ENCODE measurements at regions not wholly inside any gene's neighbourhood (a gene's known extent, or its start where the extent isn't known, plus 50 kb on each side); places are given as distances from the start of the nearest gene placed in this dataset.

DNA sequence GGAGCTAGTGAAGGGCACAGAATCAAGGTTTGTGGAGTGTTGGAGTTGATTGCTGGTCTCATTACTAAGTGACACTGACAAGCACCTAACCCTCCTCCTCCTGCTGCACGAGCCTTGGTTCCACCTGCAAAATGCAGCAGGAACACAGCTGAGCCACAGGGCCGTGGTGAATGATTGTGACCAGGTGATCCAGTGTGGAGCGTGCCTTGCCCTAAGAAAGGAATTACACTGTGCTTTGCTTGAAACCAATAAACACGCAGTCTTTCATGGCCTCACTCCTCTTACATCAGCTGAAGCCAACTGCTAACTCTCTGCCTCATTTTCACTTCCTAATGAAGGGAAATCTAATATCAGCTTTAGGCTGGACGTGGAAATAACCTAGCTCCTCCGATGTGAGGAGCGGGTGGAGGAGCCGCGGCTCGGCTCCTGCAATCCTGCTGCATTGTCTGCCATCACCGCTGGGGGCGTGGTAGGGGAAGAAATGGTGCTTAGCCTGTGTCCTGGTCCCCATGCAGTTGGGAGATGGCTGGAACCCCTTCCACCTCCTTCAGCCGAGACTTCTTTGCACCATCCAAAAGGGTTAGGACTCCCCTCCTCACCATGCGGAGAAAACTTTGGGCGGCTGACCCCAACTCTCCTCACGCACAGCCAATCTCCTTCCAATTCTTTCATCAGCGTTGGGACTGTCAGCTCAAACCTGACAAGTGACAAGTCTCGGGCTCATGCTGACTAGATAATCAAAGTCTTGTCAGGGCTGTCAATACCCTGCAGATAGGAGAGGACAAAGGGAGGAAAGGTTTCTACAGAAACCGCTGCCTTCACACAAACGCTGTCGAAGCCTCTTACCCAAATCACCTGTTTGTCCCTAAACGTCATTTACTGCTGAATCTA, 427.9 kb downstream of the ZNF536 start:
- no peak overlapping the region for H3K4me3 ChIP-seq
- no peaks in the 10 kb centered on the region for H3K9me3 ChIP-seq
- DNase-seq (ENCODE audit: low spot score in 2 of 2): peak in 1 of 2 donors; percentile 47
- TF ChIP-seq, protein P1, sequence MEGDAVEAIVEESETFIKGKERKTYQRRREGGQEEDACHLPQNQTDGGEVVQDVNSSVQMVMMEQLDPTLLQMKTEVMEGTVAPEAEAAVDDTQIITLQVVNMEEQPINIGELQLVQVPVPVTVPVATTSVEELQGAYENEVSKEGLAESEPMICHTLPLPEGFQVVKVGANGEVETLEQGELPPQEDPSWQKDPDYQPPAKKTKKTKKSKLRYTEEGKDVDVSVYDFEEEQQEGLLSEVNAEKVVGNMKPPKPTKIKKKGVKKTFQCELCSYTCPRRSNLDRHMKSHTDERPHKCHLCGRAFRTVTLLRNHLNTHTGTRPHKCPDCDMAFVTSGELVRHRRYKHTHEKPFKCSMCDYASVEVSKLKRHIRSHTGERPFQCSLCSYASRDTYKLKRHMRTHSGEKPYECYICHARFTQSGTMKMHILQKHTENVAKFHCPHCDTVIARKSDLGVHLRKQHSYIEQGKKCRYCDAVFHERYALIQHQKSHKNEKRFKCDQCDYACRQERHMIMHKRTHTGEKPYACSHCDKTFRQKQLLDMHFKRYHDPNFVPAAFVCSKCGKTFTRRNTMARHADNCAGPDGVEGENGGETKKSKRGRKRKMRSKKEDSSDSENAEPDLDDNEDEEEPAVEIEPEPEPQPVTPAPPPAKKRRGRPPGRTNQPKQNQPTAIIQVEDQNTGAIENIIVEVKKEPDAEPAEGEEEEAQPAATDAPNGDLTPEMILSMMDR (IDR thresholded peaks at IDR 0.05): peak; percentile 43 to 61 (median 49)
- TF ChIP-seq POLR2A (IDR thresholded peaks at IDR 0.05) (no peak), EP300 (IDR thresholded peaks at IDR 0.05) (no peak)
- no peak overlapping the region for H3K27ac ChIP-seq
- no peaks in the 10 kb centered on the region for H3K36me3 ChIP-seq
- WGBS, 2 donors: 43 to 50% methylated on average over 22 of the region's 22 CpGs
- H3K4me1 ChIP-seq: peaks cover 0 to 14% (median 0%) of the 10 kb centered on the region in 4 donors
- H3K27me3 ChIP-seq: no peaks in the 10 kb centered on the region

DNA sequence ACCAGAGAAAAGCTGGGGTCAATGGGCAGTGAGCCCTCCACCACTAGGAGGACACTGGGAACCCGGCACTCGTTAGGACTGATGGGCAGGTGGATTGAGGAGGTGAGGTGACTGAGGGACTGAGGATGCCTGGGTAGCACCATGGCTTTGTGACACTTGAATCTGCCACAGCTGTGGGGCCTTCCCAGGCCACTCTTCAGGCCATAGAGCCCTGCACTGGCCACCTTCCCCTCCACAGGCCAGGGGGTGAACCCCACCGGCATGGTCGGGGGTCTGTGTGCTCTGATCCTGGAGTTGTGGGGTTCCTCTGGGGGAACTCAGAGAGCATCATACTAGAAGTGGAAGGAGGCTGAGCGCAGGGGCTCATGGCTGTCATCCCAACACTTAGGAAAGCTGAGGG, 423.5 kb downstream of the ZNF536 start:
- Histone ChIP-seq H3K36me3 (no peaks in the 10 kb centered on the region), H3K27ac (no peak overlapping the region), H3K4me3 (no peak overlapping the region), H3K9me3 (no peaks in the 10 kb centered on the region), H3K27me3 (no peaks in the 10 kb centered on the region), H3K4me1 (peaks cover 0 to 5% (median 0%) of the 10 kb centered on the region in 4 donors)
- TF ChIP-seq, protein P1 (IDR thresholded peaks at IDR 0.05): no peak
- TF ChIP-seq POLR2A (IDR thresholded peaks at IDR 0.05): no peak
- no peak for TF ChIP-seq EP300 (IDR thresholded peaks at IDR 0.05)
- DNase-seq (ENCODE audit: low spot score in 2 of 2): no peak
- WGBS, 2 donors: 90 to 93% methylated on average over 5 of the region's 5 CpGs

DNA sequence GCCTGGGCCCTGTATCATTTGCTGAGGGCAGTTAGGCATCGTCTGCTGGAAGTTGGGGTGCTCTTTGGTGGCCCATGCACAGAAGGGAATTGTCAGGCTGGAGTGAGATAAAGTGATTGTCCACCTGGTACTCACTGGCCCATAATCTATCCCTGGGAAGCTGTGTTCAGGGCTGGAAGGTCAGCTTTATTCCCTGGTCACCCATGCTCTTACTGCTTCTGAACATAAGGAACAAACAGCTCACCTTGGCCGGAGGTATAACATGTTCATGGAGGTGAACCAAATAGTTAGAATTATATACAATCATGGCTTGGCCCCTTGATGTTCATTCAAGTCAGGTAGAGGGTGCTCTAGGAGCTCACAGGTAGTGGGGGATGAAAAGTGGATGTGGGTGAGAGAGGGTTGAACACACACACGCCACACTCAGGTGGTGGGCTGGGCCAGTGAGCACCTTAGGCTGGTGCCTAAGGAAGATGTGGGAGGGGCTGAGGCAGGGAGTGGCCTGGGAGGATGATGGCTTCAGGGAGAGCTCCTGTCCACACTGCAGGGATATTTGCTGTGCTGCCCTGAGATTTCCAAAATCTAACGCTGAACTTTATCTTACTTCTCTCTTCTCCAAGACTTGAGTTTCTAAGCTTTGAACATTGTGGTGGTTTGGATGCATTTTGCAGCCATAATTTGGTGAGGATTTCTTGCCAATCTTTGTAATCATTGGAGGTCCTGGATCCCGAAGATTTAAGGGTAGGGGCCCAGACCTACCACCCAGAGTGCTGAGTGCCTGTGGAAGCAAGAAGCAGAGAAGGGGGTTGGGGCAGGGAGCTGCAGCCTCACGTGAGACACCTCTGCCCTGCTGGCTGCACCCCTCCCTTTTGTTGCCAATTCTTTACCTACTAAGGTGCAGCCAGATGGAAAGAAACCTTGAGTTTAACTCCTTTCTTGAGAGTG, 420.6 kb downstream of the ZNF536 start:
- WGBS, 2 donors: 89 to 90% methylated on average over 6 of the region's 6 CpGs
- Histone ChIP-seq H3K4me3 (no peak overlapping the region), H3K36me3 (no peaks in the 10 kb centered on the region), H3K9me3 (no peaks in the 10 kb centered on the region), H3K4me1 (no peaks in the 10 kb centered on the region), H3K27me3 (no peaks in the 10 kb centered on the region), H3K27ac (no peak overlapping the region)
- TF ChIP-seq EP300 (IDR thresholded peaks at IDR 0.05): no peak
- no peak for TF ChIP-seq POLR2A (IDR thresholded peaks at IDR 0.05)
- TF ChIP-seq, protein P1 (IDR thresholded peaks at IDR 0.05): no peak
- peak in 1 of 2 donors; percentile 2 for DNase-seq (ENCODE audit: low spot score in 2 of 2)

DNA sequence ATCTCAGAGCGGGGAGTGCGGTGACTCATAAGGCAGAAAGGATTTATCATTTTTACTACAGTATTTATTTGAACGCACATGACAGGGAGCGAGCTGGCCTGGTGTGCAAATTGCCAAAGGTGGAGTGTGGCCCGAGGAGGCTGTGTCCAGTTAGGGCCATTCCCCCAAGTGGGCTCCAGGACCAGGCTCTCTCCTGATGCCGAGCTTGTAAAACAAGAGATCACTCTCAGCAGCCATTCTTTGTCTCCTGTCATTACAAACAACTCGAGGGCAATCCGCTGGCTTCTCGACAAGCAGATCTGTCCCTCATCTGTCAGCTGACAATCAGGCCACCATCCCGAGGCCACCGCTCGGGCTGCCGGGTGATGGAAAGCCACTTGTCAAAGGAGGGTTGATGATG, 418.9 kb downstream of the ZNF536 start:
- Histone ChIP-seq H3K36me3 (no peaks in the 10 kb centered on the region), H3K4me3 (no peak overlapping the region), H3K9me3 (no peaks in the 10 kb centered on the region), H3K27ac (no peak overlapping the region), H3K27me3 (no peaks in the 10 kb centered on the region), H3K4me1 (no peaks in the 10 kb centered on the region)
- TF ChIP-seq POLR2A (IDR thresholded peaks at IDR 0.05) (no peak), EP300 (IDR thresholded peaks at IDR 0.05) (no peak)
- TF ChIP-seq, protein P1 (IDR thresholded peaks at IDR 0.05): no peak
- DNase-seq (ENCODE audit: low spot score in 2 of 2): peak in 1 of 2 donors; percentile 3
- WGBS, 2 donors: 53 to 55% methylated on average over 13 of the region's 13 CpGs

Measured in tibial nerve (tissue), 4 donors.